Epithelial cell of esophagus (primary cell): ENCODE measurements at regions not wholly inside any gene's neighbourhood (a gene's known extent, or its start where the extent isn't known, plus 50 kb on each side); places are given as distances from the start of the nearest gene placed in this dataset.
A peak's percentile ranks its signal among the peaks of the same experiment; 100 is the strongest.

ENCODE experiments used
- DNase-seq: peaks from one replicate; pipeline ENCODE4 v3.0.0; 2010; ENCODE audit warnings: low read depth
- H3K4me3 ChIP-seq: 2 replicates; pipeline ENCODE4 v1.5.1; 2011; ENCODE audit warnings: mild to moderate bottlenecking, low read length, control low read depth
- CTCF ChIP-seq: IDR thresholded peaks from 2 replicates; pipeline ENCODE4 v1.5.1; 2011; ENCODE audit warnings: low read depth, mild to moderate bottlenecking, low read length, control low read depth, inconsistent platforms; ENCODE audit not compliant: insufficient read depth; ENCODE audit errors: missing control alignments

GRCh38 chr3:115423170-115423569 lies 200.1 kb upstream of the GAP43 start:
- no peak overlapping the region for H3K4me3 ChIP-seq
- DNase-seq, result peak; percentile 6
- TF ChIP-seq CTCF, result no peak

DNA sequence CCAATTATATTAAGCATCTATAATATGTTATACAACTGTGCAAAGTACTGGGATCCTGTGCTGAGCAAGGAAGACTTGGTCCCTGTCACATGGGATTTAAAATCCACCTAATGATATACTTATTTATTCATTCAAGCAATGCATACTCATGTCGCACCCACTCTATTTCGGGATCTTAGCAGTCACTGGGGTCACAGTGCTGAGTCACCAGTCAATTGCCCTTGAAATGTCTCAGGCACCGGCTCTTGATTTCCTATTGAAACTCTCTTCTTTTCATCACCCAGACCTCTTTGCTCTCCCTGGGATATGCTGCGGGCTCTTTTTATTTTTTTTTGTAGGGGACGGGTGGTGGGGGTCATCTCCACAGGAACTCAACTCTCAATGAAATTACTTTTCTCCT lies 194.5 kb upstream of the GAP43 start:
- no peak overlapping the region for H3K4me3 ChIP-seq
- DNase-seq, result no peak
- no peak for TF ChIP-seq CTCF

- DNase-seq, result peak; percentile 84
- TF ChIP-seq CTCF, result peak; percentile 17
- H3K4me3 ChIP-seq, result no peak overlapping the region
Observed at GRCh38 chr3:115436767-115437301, 186.5 kb upstream of the GAP43 start.

GRCh38 chr3:115438799-115439198 lies 184.5 kb upstream of the GAP43 start:
- DNase-seq, result no peak
- TF ChIP-seq CTCF, result no peak
- no peak overlapping the region for H3K4me3 ChIP-seq

GRCh38 chr3:115445559-115445958 lies 177.8 kb upstream of the GAP43 start:
- TF ChIP-seq CTCF, result no peak
- no peak for DNase-seq
- no peak overlapping the region for H3K4me3 ChIP-seq

DNA sequence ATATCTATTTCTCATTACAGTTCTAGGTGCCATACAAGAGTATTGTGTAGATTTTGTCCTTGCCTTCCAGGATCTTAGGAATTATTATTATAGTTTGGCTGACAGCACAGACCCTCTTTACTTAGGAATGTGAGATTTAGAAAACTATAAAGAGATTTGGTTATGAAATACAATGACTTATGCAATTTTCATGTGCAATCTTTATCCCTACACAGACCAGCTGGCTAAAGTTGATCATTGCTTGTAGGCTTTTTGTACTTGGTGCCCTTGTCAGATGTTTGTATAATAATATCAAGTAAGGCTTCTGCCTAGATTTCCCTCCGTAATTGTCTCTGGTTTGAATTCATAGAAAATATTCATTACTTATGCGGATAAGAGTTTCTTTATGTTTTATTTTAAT lies 174.5 kb upstream of the GAP43 start:
- no peak overlapping the region for H3K4me3 ChIP-seq
- TF ChIP-seq CTCF, result no peak
- DNase-seq, result no peak

GRCh38 chr3:115450036-115450435 lies 173.3 kb upstream of the GAP43 start:
- no peak for TF ChIP-seq CTCF
- H3K4me3 ChIP-seq, result no peak overlapping the region
- no peak for DNase-seq
